MCF 10A (cell line): ENCODE measurements at regions not wholly inside any gene's neighbourhood (a gene's known extent, or its start where the extent isn't known, plus 50 kb on each side); places are given as distances from the start of the nearest gene placed in this dataset.

Experiments
- BruUV-seq: library from RNA; stranded (reverse); fragments of 400-500 nt; replicated peaks from 2 replicates; lab custom pipeline; 2021; lab: Mats Ljungman, UMichigan
- CTCF ChIA-PET: fragments of 300-600 bp; sonication (Branson Sonifier 250); formaldehyde crosslinking; extraction: SDS; loops from one replicate; lab custom pipeline; 2021; ENCODE audit warnings: antibody characterized with exemption, inconsistent platforms; lab: Yijun Ruan, JAX
- POLR2A ChIA-PET: fragments of 300-600, 350-650 bp; sonication (Branson Sonifier 250); formaldehyde crosslinking; extraction: SDS; loops from one replicate; lab custom pipeline; 2020; ENCODE audit warnings: antibody characterized with exemption, inconsistent platforms; lab: Yijun Ruan, JAX
- DNase-seq: peaks from one replicate; pipeline ENCODE4 v3.0.0-alpha.2; 2018; ENCODE audit not compliant: unreplicated experiment
- H3K27ac Mint-ChIP-seq: one replicate; pipeline ENCODE4 v1.8.0; 2022; ENCODE audit warnings: mild to moderate bottlenecking, low read depth, mixed read lengths; ENCODE audit not compliant: unreplicated experiment
- H3K27me3 Mint-ChIP-seq: one replicate; pipeline ENCODE4 v1.8.0; 2022; ENCODE audit warnings: mixed read lengths; ENCODE audit not compliant: insufficient read depth, unreplicated experiment
- H3K36me3 Mint-ChIP-seq: one replicate; pipeline ENCODE4 v1.8.0; 2022; ENCODE audit warnings: mild to moderate bottlenecking, moderate library complexity, mixed read lengths; ENCODE audit not compliant: insufficient read depth, unreplicated experiment
- H3K4me1 Mint-ChIP-seq: one replicate; pipeline ENCODE4 v1.8.0; 2022; ENCODE audit warnings: mixed read lengths; ENCODE audit not compliant: insufficient read depth, unreplicated experiment
- H3K4me3 Mint-ChIP-seq: one replicate; pipeline ENCODE4 v1.8.0; 2022; ENCODE audit warnings: mild to moderate bottlenecking, moderate library complexity, mixed read lengths; ENCODE audit not compliant: unreplicated experiment
- H3K9me3 Mint-ChIP-seq: one replicate; pipeline ENCODE4 v1.8.0; 2022; ENCODE audit warnings: mixed read lengths; ENCODE audit not compliant: unreplicated experiment
- CTCF ChIP-seq: fragments of 200-600 bp; IDR thresholded peaks from one replicate; pipeline ENCODE4 v1.8.0; 2022; ENCODE audit warnings: antibody characterized with exemption, mild to moderate bottlenecking; ENCODE audit not compliant: unreplicated experiment
- intact Hi-C: fragments of 100-400 bp; cut with micrococcal nuclease; formaldehyde crosslinking; loops from 2 replicates; pipeline ENCODE4 v1.14.1; 2022

GRCh38 chr4:161247831-161248230 is 916.0 kb downstream of the FSTL5 start:
- no peaks in the 10 kb centered on the region for H3K36me3 Mint-ChIP-seq

GRCh38 chr4:161238033-161238432 is 925.8 kb downstream of the FSTL5 start:
- Mint-ChIP-seq H3K27me3 (no peaks in the 10 kb centered on the region), H3K4me1 (peaks cover 5% of the 10 kb centered on the region), H3K36me3 (no peaks in the 10 kb centered on the region), H3K9me3 (no peaks in the 10 kb centered on the region), H3K27ac (no peak overlapping the region), H3K4me3 (no peak overlapping the region)
- intact Hi-C loops, result no loop called here
- no peak for DNase-seq
- BruUV-seq, result no TSS peak
- no peak for TF ChIP-seq CTCF
- ChIA-PET CTCF (no interaction called here), POLR2A (no interaction called here)

More at GRCh38 chr4:161247831-161248230, 916.0 kb downstream of the FSTL5 start:
- DNase-seq, result no peak
- H3K27ac Mint-ChIP-seq, result no peak overlapping the region
- H3K4me1 Mint-ChIP-seq, result no peaks in the 10 kb centered on the region
- no peak for TF ChIP-seq CTCF
- no peak overlapping the region for H3K4me3 Mint-ChIP-seq
- intact Hi-C loops, result no loop called here
- H3K27me3 Mint-ChIP-seq, result no peaks in the 10 kb centered on the region
- no TSS peak for BruUV-seq
- ChIA-PET POLR2A (no interaction called here), CTCF (interaction anchor here (0.6 kb wide), 1 partner anchor 9 kb away, joined by 6 read pairs; no protein-coding TSS in a partner anchor)
- H3K9me3 Mint-ChIP-seq, result peaks cover 15% of the 10 kb centered on the region

GRCh38 chr4:161237495-161237894 is 926.3 kb downstream of the FSTL5 start:
- intact Hi-C loops, result no loop called here
- Mint-ChIP-seq H3K27me3 (no peaks in the 10 kb centered on the region), H3K9me3 (no peaks in the 10 kb centered on the region), H3K4me3 (no peak overlapping the region), H3K36me3 (no peaks in the 10 kb centered on the region), H3K27ac (no peak overlapping the region), H3K4me1 (peaks cover 5% of the 10 kb centered on the region)
- no TSS peak for BruUV-seq
- no peak for DNase-seq
- CTCF ChIA-PET, result no interaction called here
- POLR2A ChIA-PET, result no interaction called here
- no peak for TF ChIP-seq CTCF

- Mint-ChIP-seq H3K27ac (no peak overlapping the region), H3K4me1 (no peaks in the 10 kb centered on the region), H3K27me3 (no peaks in the 10 kb centered on the region), H3K4me3 (no peak overlapping the region), H3K36me3 (no peaks in the 10 kb centered on the region), H3K9me3 (peaks cover 15% of the 10 kb centered on the region)
- DNase-seq, result no peak
- TF ChIP-seq CTCF, result no peak
- ChIA-PET CTCF (no interaction called here), POLR2A (no interaction called here)
- no TSS peak for BruUV-seq
- intact Hi-C loops, result no loop called here
Observed at GRCh38 chr4:161225327-161225726, 938.5 kb downstream of the FSTL5 start.
